ENCODE measurements at regions not wholly inside any gene's neighbourhood (a gene's known extent, or its start where the extent isn't known, plus 50 kb on each side); places are given as distances from the start of the nearest gene placed in this dataset.

GRCh38 chr9:110073356-110073905 lies 134.5 kb downstream of the C9orf152 start:
- no peak for TF ChIP-seq CTCF (IDR thresholded peaks at IDR 0.05)
- no peak for TF ChIP-seq EZH2 (IDR thresholded peaks at IDR 0.05; ENCODE audit: borderline replicate concordance, insufficient read depth, low read depth, low read length, poor library complexity, severe bottlenecking)

Measured in B cell (primary cell).